ENCODE measurements at regions not wholly inside any gene's neighbourhood (a gene's known extent, or its start where the extent isn't known, plus 50 kb on each side); places are given as distances from the start of the nearest gene placed in this dataset.
A peak's percentile ranks its signal among the peaks of the same experiment; 100 is the strongest.

GRCh38 chr13:82698941-82699340, 1183.3 kb downstream of the SLITRK1 start:
- no peak for DNase-seq
- no peak for TF ChIP-seq CTCF (IDR thresholded peaks at IDR 0.05; ENCODE audit: low read depth, low read length, missing control alignments)

GRCh38 chr13:82698383-82698782, 1183.9 kb downstream of the SLITRK1 start:
- H3K27me3 ChIP-seq (replicated peaks), result no peaks in the 10 kb centered on the region
- in situ Hi-C loops (cut with HindIII; ENCODE audit: low pct_ligation_motif_present, low sequenced_read_pairs), result no loop called here
- DNase-seq, result no peak
- no peak for TF ChIP-seq CTCF (IDR thresholded peaks at IDR 0.05; ENCODE audit: low read depth, low read length, missing control alignments)
- H3K4me3 ChIP-seq (ENCODE audit: low read depth, low read length), result no peak overlapping the region
- H3K36me3 ChIP-seq (replicated peaks), result no peaks in the 10 kb centered on the region
- no peak overlapping the region for H3K27ac ChIP-seq

More at GRCh38 chr13:82698941-82699340, 1183.3 kb downstream of the SLITRK1 start:
- in situ Hi-C loops (cut with HindIII; ENCODE audit: low pct_ligation_motif_present, low sequenced_read_pairs), result no loop called here
- no peaks in the 10 kb centered on the region for H3K36me3 ChIP-seq (replicated peaks)
- no peak overlapping the region for H3K4me3 ChIP-seq (ENCODE audit: low read depth, low read length)
- H3K27me3 ChIP-seq (replicated peaks), result no peaks in the 10 kb centered on the region
- no peak overlapping the region for H3K27ac ChIP-seq

DNA sequence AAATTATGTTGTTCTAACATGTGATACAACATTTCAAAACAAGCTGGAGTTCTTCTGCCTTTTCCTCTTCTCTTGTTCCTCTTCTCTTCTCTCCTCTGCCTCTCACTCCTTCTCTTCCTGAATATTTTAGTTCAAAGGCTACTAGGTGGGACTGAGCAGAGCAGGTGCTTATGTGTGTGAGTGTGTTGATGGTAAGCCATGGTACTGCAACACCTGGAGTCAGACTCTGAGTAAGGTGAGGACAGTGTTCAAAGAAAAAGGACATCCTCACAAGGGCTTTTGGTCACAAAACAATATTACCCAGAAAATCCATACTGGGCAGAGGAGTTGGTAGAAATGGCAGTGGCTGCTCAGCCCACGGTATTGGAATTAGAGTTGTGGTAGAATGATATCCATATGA, 1188.7 kb downstream of the SLITRK1 start:
- H3K4me3 ChIP-seq (ENCODE audit: low read depth, low read length), result no peak overlapping the region
- H3K27ac ChIP-seq, result no peak overlapping the region
- TF ChIP-seq CTCF (IDR thresholded peaks at IDR 0.05; ENCODE audit: low read depth, low read length, missing control alignments), result no peak
- in situ Hi-C loops (cut with HindIII; ENCODE audit: low pct_ligation_motif_present, low sequenced_read_pairs), result no loop called here
- H3K27me3 ChIP-seq (replicated peaks), result no peaks in the 10 kb centered on the region
- DNase-seq, result no peak
- no peaks in the 10 kb centered on the region for H3K36me3 ChIP-seq (replicated peaks)

- TF ChIP-seq CTCF (IDR thresholded peaks at IDR 0.05; ENCODE audit: low read depth, low read length, missing control alignments), result no peak
- H3K4me3 ChIP-seq (ENCODE audit: low read depth, low read length), result peak overlapping the region; percentile 15
- no peak for DNase-seq
- no peaks in the 10 kb centered on the region for H3K36me3 ChIP-seq (replicated peaks)
- in situ Hi-C loops (cut with HindIII; ENCODE audit: low pct_ligation_motif_present, low sequenced_read_pairs), result no loop called here
- no peak overlapping the region for H3K27ac ChIP-seq
- H3K27me3 ChIP-seq (replicated peaks), result no peaks in the 10 kb centered on the region
These were observed 1193.8 kb downstream of the SLITRK1 start for GRCh38 chr13:82688400-82688994.

GRCh38 chr13:82687884-82688283, 1194.4 kb downstream of the SLITRK1 start:
- Histone ChIP-seq H3K36me3 (replicated peaks) (no peaks in the 10 kb centered on the region), H3K27me3 (replicated peaks) (no peaks in the 10 kb centered on the region), H3K4me3 (ENCODE audit: low read depth, low read length) (no peak overlapping the region), H3K27ac (no peak overlapping the region)
- DNase-seq, result no peak
- TF ChIP-seq CTCF (IDR thresholded peaks at IDR 0.05; ENCODE audit: low read depth, low read length, missing control alignments), result no peak
- in situ Hi-C loops (cut with HindIII; ENCODE audit: low pct_ligation_motif_present, low sequenced_read_pairs), result no loop called here

GRCh38 chr13:82681535-82681934, 1200.7 kb downstream of the SLITRK1 start:
- DNase-seq, result no peak
- in situ Hi-C loops (cut with HindIII; ENCODE audit: low pct_ligation_motif_present, low sequenced_read_pairs), result no loop called here
- Histone ChIP-seq H3K27ac (no peak overlapping the region), H3K36me3 (replicated peaks) (no peaks in the 10 kb centered on the region), H3K27me3 (replicated peaks) (no peaks in the 10 kb centered on the region), H3K4me3 (ENCODE audit: low read depth, low read length) (no peak overlapping the region)
- TF ChIP-seq CTCF (IDR thresholded peaks at IDR 0.05; ENCODE audit: low read depth, low read length, missing control alignments), result no peak
